ENCODE measurements at regions not wholly inside any gene's neighbourhood (a gene's known extent, or its start where the extent isn't known, plus 50 kb on each side); places are given as distances from the start of the nearest gene placed in this dataset.

DNA sequence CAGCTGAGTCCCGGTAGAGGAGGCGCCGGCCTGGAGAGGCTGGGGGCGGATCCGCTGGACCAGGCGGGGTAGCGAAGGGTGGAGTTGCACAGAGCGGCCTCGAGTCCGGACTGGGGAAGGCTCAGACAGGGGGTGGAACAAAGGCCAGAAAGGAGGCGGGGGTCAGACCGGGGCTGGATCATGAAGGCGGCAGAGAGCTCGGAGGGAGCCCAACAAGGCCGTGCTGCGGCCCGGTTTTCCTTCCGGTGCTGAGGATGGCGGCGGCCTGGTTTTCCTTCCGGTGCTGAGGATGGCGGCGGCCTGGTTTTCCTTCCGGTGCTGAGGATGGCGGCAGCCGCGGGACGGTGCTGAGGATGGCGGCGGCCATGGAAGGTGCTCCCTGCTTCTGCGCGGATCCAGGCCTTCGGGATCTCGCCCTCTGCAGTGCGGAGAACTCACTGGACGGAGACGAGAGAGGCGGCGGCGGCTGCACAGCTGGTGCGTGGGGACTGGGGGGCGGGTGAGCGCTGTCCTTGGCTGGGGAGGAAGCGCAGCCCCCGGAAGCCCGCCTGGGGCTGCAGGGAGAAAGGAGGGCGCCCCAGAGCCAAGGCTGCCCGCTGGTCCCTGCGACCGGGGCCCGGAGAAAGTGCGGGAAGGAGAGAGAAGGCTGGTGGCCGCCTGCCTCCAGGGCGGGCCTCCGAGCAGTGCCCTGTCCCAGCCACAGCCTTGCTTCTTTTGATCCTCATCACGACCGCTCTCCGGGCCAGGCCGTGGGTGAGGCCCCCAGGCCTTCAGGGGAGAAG is 350.4 kb upstream of the B3GAT1 start:
- DNase-seq (ENCODE audit: low spot score): peak; percentile 58

DNA sequence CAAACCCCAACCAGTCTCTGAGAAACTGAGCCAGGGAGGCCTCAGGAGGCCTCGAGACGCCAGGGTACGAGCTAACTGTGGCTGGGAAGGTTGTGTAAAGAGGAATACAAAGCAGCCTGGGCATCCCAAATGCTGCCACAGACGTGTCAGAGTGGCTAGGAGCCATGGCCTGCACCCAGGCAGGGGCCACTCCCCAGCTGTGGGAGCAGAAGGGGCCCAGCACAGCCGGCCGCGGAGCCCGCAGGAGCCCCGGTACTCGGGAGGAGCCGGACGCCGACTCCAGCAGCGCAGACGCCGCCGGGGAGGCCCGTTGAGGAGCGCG is 349.8 kb upstream of the B3GAT1 start:
- no peak for DNase-seq (ENCODE audit: low spot score)

- DNase-seq (ENCODE audit: low spot score): no peak
Measured at GRCh38 chr11:134761386-134761785, 349.3 kb upstream of the B3GAT1 start.

- DNase-seq (ENCODE audit: low spot score): no peak
Measured at GRCh38 chr11:134760957-134761356, 348.9 kb upstream of the B3GAT1 start.

GRCh38 chr11:134760299-134760698 is 348.3 kb upstream of the B3GAT1 start:
- DNase-seq (ENCODE audit: low spot score): no peak

DNA sequence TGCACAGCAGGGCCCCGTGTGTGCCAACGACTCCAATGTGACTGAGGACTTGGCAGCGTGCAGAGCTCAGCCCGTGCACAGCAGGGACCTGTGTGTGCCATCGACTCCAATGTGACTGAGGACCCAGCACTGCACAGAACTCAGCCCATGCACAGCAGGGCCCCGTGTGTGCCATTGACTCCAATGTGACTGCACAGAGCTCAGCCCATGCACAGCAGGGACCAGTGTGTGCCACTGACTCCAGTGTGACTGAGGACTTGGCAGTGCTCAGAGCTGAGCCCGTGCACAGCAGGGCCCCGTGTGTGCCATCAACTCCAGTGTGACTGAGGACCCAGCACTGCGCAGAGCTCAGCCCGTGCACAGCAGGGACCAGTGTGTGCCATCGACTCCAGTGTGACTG is 347.8 kb upstream of the B3GAT1 start:
- no peak for DNase-seq (ENCODE audit: low spot score)

GRCh38 chr11:134759274-134759673 is 347.2 kb upstream of the B3GAT1 start:
- no peak for DNase-seq (ENCODE audit: low spot score)

DNA sequence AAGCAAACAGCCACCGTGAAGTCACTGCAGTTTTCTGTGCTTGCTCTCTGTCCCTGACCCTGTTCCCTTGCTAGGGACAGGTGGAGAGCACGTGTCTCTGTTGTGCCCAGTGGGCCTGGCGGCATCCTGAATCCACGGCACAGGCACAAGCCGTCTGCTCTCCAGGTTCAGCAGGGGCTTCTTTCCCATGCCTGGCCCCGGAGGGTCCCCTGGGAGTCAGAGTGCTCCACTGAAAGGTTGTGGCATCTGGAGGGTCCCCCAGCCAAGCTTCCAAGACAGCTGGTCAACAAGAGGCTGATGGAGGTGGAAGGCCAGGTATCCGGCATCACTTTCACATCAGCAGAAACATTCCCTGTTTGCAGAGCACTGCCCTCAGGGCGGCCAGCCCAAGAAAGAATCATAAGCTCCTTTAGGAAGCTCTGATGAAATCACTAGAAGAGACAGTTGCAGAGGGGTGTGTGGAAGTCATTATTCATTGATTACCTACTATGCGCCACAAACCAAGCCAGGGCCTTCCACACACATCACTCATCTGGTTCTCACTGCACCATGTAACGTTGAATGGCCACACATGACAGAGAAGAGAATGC is 346.4 kb upstream of the B3GAT1 start:
- no peak for DNase-seq (ENCODE audit: low spot score)

DNA sequence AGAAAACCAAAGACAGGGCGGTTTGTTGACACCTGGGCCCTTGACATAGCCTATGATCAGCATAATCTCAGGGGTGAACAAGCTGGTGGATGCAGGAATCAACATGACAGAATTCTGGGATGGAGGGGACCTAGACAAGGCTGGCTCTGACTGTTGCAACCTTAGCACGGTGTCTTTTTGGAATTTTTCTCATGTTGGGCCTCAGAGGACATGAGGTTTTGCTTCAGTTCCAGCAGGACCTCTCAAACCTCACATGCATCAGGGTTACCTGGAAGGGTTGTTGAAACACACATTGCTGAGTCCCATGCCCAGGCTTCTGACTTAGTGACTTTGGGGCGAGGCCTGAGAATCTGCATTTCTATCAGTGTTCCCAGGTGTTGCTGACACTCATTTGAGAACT is 345.6 kb upstream of the B3GAT1 start:
- DNase-seq (ENCODE audit: low spot score): no peak

GRCh38 chr11:134756811-134757540 is 344.9 kb upstream of the B3GAT1 start:
- DNase-seq (ENCODE audit: low spot score): no peak

DNA sequence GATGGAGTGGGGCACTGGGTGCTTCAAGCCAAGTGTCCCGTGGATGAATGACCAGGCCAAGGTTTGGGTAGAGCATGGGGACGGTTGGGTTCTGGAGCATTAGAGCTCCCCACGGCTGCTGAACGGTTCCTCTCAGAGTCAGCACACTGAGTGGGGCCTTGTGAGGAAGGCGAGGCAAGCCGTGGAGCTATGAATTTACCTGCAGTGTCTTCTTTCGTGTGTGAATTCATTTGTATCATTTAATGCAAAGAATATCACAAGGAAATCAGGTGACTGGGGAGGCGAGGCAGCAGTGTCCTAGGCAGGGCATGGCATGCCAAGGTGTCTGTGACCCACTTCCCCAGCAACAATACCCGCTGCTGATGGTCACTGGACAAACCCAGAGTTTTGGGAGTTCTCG is 343.5 kb upstream of the B3GAT1 start:
- DNase-seq (ENCODE audit: low spot score): no peak

DNA sequence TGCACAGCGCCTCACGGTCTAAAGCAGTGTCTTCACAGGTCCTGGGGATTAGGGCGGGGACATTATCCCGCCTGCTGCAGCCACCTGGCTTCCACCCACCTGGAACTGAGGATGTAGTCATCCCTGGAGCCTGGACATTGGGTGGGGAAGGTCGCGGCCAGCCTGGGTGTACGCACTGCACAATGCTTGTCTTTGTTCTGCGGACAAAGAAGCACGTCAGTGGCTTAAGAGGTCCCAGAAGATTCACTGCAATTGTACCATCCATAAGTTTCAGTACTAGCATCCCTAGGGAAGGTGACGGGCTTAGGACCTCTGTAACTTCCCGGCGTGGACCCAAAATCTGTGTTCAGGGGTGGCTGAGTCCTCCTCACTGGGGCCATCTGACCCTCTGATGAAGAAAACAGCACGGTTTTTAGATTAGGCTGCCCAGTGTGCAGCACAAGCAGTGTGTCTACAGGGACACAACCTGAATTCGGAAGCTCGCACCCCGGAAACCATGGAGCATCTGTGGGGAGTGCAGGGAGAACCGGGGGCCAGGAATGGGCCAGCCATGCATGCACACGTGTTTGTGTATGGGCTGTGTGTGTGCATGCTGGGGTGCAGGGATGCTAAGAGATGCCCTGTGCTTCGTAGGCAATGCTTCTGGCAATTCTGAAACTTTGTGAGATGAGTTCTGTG is 342.6 kb upstream of the B3GAT1 start:
- DNase-seq (ENCODE audit: low spot score): no peak

DNA sequence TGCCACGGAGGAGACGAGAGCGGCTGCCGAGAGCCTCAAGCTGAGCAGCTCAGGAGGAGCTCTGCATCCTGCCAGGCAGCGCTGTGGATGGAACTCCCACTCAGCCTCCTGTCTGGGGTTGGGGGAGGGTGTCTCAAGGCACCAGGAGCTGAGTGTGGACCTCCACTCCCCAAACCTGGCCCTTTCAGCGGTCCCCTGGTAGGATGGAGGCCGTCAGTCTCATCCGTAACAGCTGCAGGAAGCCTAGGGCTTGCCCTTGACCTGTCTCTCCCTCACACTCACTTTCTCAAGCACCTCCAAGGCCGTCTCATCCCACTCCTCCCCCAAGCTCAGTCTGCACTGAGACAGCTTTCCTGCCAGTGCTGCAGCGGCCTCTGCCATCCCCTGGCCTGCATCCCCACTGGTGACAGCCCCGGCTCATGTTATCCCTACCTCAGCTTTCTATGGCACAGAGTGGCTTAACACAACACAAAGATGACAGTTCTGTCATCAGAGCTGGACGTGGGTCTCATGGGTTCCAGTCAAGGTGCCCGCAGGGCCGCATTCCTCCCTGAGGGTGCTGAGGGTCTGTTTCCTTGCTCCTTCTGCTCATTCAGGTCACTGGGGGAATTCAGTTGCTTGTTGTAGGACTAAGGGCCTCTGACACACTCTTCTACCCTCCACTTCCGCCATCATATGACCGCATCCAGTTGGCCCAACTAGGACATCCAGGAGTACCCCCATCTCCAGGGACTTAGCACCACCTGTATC is 341.9 kb upstream of the B3GAT1 start:
- no peak for DNase-seq (ENCODE audit: low spot score)

- no peak for DNase-seq (ENCODE audit: low spot score)
Measured at GRCh38 chr11:134752964-134753770, 341.1 kb upstream of the B3GAT1 start.

- DNase-seq (ENCODE audit: low spot score): no peak
Measured at GRCh38 chr11:134752526-134752925, 340.5 kb upstream of the B3GAT1 start.

DNA sequence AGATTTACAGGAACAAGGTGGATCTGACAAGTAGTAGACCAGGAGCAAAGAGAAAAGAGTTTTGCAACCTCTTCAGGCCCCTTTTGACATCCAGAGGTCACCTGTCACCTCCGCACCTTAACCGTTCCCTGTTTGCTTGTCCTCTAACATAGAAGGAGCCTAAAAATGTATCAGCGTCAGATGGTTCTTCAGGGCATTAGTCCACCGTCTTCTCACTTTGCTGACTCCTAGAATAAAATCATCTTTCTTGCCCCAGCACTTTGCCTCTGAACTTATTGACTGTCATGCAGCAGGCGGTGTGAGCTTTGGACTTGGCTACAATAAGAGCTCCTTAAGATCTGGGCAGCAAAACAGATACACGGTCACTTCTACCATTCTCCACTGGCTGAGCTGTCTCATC is 339.7 kb upstream of the B3GAT1 start:
- DNase-seq (ENCODE audit: low spot score): no peak

DNA sequence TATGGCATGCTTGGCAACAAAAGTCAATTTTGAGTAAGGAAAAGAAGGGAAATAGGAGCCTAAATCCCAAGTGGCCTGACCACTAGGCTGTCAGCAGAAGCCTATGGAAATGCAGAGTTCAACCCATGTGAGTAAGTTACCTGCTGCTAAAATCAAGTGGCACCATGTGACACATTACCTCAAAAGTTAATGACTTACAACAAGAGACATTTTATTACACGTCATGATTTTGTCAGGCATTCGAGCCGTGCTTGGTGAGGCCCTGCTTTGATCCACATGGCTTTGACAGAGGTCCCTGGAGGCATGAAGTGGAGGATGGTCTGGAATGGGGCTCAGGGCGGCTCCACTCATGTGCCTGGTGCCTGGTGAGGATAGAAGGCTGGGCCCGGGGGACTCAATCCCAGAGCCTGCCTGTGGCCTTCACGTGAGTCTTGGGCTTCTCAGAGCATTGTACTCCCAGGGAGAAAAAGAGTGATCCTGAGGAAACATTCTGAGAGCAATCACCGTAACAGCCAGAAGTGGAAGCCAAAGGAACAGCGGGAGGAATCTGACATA is 339.1 kb upstream of the B3GAT1 start:
- DNase-seq (ENCODE audit: low spot score): peak; percentile 34

DNA sequence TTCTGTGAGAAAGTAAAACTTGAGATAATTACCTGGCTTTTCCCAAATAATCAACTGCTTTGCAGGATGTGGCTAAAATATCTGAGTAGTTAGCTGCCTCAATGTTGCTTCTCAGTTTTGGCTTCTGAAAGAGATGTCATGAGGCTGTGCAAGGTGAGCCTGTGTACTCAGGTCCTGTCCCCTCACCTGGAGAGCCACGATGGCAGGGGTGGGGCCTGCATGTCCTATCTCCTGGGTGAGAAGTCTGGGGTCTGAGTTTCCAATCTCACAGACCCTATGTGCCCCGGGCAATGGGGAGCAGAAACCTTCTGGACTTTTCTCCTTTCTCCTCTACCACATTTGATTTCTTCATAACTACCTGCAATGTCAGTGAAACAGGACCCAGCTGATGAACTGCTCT is 338.6 kb upstream of the B3GAT1 start:
- DNase-seq (ENCODE audit: low spot score): peak; percentile 6

DNA sequence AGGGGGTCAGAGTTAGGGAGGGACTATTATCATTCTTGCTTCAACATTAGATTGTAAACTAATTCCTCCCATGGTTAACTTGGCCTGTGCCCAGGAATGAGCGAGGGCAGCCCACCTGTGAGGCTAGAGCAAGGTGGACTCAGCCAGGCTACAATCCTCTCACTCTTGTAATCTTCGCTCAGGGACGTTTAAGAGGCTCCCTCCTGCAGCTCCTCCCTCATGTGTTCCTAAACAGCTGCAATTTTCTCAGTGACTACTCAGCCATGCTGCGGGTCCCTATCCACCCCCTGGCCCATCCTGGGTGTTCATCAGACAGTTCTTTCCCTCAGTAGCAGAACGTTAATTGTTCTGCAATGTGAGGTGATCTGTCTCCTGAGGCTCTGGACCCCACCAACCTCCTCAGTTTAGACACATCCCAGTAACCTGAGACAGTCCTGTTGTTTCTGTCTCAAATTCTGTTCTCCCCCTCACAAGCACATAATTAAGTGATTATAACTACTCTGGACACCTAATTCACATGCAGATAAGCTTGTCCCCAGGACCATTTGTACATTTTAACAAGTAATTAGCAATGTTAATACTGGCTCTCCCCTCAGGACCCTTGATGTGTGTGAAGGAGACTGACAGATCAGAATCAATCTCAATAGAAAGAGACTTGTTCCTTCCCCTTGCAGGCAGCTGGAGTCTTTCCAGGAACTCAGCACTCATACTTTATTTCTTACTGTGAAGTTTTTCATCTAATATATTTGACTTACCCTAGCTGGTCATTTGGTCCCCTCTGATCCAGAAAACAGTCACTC is 337.2 kb upstream of the B3GAT1 start:
- peak; percentile 10 for DNase-seq (ENCODE audit: low spot score)

DNA sequence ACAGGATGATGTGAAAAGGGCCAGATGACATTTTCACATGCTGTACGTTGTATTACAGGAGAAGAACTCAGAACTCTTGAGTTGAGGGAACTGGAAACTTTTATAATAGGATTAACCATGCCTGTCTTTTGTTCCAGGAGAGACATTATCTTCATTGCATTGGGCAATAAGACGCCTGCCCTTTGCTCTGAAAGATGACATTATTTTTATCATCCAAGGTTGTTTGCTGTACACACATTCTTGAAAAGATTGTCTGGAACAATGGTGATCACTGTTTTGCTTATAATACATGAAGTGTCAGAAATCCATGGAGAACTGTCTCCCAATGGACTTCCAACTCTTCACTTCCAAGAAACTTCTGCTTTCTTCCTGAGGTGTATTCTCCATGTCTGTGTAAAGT is 334.6 kb upstream of the B3GAT1 start:
- DNase-seq (ENCODE audit: low spot score): no peak
